Stomach (tissue), 8 donors: ENCODE measurements at regions not wholly inside any gene's neighbourhood (a gene's known extent, or its start where the extent isn't known, plus 50 kb on each side); places are given as distances from the start of the nearest gene placed in this dataset.

Experiments
- DNase-seq, 2 donors: peaks; one replicate each; pipeline versions ENCODE4 v3.0.0 to v3.0.0-alpha.2; 2013 to 2019
- H3K27ac ChIP-seq, 5 donors: fragments of 200-600 bp in 4 of 5; sonication (generic) in 4 of 5; one replicate each; pipeline ENCODE4 v1.5.1; 2013 to 2019; ENCODE audit warnings: mild to moderate bottlenecking in 1 of 5, moderate library complexity in 1 of 5
- H3K27me3 ChIP-seq, 3 donors: fragments of 200-600 bp; sonication (generic); one replicate each; pipeline ENCODE4 v1.5.1; 2017 to 2019; ENCODE audit warnings: mixed run types in 1 of 3
- H3K36me3 ChIP-seq, 4 donors: fragments of 200-600 bp; sonication (generic); 1 replicate in 3 of 4; 2 replicates in 1 of 4; pipeline ENCODE4 v1.5.1; 2016 to 2019
- H3K4me1 ChIP-seq, 4 donors: fragments of 200-600 bp; sonication (generic); one replicate each; pipeline ENCODE4 v1.5.1; 2016 to 2019
- H3K4me3 ChIP-seq, 4 donors: fragments of 200-600 bp; sonication (generic) in 3 of 4; one replicate each; pipeline ENCODE4 v1.5.1; 2016 to 2019; ENCODE audit warnings: mild to moderate bottlenecking in 1 of 4
- H3K9me3 ChIP-seq, 4 donors: fragments of 200-600 bp; sonication (generic); one replicate each; pipeline ENCODE4 v1.5.1; 2016 to 2019
- EP300 ChIP-seq: sonication (generic); formaldehyde crosslinking; IDR thresholded peaks from one replicate; pipeline ENCODE4 v1.6.1; 2017; ENCODE audit warnings: antibody characterized with exemption
- POLR2A ChIP-seq, 4 donors: fragments of 450-650 bp; IDR thresholded peaks; one replicate each; pipeline ENCODE4 v1.6.1; 2016; ENCODE audit warnings: antibody characterized with exemption in 4 of 4, control low read depth in 2 of 4, mild to moderate bottlenecking in 1 of 4, moderate library complexity in 1 of 4
- POLR2AphosphoS5 ChIP-seq, 3 donors: sonication (generic); formaldehyde crosslinking; IDR thresholded peaks; one replicate each; pipeline ENCODE4 v1.6.1; 2016; ENCODE audit warnings: antibody characterized with exemption in 3 of 3
- WGBS, 5 donors: extraction: QIAGEN DNeasy Blood & Tissue Kit in 3 of 5; methylation state at CpG; one replicate each; pipeline versions ENCODE4 v1.1.5 to v1.1.7; 2013 to 2018; 5-methylcytosine and 5-hydroxymethylcytosine counted together
- intact Hi-C: fragments of 100-400 bp; cut with DNase I; formaldehyde crosslinking; loops from one replicate; pipeline ENCODE4 v1.15.1; 2023; ENCODE audit warnings: low total_unique reads
- TF ChIP-seq, protein P1 (sequence below), 7 experiments: fragments of 450-650 bp in 4 of 7; fragments of 200-600 bp in 3 of 7; sonication (generic) in 3 of 7; IDR thresholded peaks; one replicate each; pipeline ENCODE4 v1.5.1; 2016 to 2019; ENCODE audit warnings: antibody characterized with exemption in 7 of 7, control low read depth in 2 of 7, mild to moderate bottlenecking in 1 of 7
- donor health status: healthy with polysubstance abuse.
- donor health status: Bipolar disorder and iron deficiency.
- donor health status: healthy.

DNA sequence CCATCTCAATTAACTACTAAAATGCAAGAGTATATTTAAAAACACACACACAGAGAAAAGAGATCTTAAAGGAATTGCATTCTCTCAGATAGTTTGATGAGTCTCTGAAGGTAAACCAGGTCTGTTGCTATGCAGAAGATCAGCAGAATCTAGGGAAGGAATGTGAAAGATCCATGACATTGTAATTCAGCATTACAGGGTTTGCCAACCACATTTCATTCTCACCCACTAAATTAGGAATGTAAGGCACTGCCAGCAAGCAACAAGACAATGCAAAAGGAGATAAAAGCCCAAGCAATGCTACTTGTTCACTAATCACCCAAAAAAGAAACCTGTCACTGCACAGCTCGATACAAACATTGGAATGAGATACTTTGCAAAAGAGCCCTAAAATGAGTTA lies 106.3 kb downstream of the LRIG3 start:
- Histone ChIP-seq H3K9me3 (no peaks in the 10 kb centered on the region), H3K27ac (no peak overlapping the region), H3K27me3 (no peaks in the 10 kb centered on the region), H3K36me3 (no peaks in the 10 kb centered on the region), H3K4me3 (no peak overlapping the region), H3K4me1 (peaks cover 0 to 8% (median 3%) of the 10 kb centered on the region in 4 donors)
- no peak for DNase-seq
- TF ChIP-seq, protein P1, sequence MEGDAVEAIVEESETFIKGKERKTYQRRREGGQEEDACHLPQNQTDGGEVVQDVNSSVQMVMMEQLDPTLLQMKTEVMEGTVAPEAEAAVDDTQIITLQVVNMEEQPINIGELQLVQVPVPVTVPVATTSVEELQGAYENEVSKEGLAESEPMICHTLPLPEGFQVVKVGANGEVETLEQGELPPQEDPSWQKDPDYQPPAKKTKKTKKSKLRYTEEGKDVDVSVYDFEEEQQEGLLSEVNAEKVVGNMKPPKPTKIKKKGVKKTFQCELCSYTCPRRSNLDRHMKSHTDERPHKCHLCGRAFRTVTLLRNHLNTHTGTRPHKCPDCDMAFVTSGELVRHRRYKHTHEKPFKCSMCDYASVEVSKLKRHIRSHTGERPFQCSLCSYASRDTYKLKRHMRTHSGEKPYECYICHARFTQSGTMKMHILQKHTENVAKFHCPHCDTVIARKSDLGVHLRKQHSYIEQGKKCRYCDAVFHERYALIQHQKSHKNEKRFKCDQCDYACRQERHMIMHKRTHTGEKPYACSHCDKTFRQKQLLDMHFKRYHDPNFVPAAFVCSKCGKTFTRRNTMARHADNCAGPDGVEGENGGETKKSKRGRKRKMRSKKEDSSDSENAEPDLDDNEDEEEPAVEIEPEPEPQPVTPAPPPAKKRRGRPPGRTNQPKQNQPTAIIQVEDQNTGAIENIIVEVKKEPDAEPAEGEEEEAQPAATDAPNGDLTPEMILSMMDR (IDR thresholded peaks at IDR 0.05), result no peak
- TF ChIP-seq POLR2AphosphoS5 (IDR thresholded peaks at IDR 0.05), result no peak
- TF ChIP-seq EP300, result no peak
- TF ChIP-seq POLR2A (IDR thresholded peaks at IDR 0.05), result no peak
- WGBS, 5 donors, result 50 to 76% (median 61%) methylated on average over 1 of the region's 1 CpG
- intact Hi-C loops, result no loop called here

DNA sequence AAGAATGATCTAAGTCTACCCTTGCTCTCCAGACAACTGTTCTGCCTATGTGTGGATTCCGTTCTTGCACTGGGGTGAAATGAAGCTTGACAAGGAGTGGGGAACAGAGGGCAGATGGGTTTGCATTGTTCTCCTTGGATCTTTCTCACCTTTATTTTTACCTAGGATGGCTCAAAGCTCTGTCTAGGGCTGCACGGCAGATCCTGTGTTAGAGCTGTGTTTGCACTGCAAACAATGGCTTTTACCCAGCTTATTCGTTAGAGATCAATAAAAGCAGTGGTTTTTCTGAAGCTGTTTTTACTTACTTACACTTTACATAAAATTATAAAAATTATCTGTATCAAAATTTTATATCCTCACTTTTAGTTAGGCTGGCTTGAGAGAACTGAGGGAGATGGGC lies 105.1 kb downstream of the LRIG3 start:
- H3K9me3 ChIP-seq, result no peaks in the 10 kb centered on the region
- intact Hi-C loops, result no loop called here
- no peak for TF ChIP-seq POLR2AphosphoS5 (IDR thresholded peaks at IDR 0.05)
- TF ChIP-seq EP300, result no peak
- TF ChIP-seq, protein P1 (IDR thresholded peaks at IDR 0.05), result no peak
- TF ChIP-seq POLR2A (IDR thresholded peaks at IDR 0.05), result no peak
- no peaks in the 10 kb centered on the region for H3K27me3 ChIP-seq
- no peak overlapping the region for H3K27ac ChIP-seq
- H3K4me1 ChIP-seq, result no peaks in the 10 kb centered on the region
- no peak overlapping the region for H3K4me3 ChIP-seq
- no peaks in the 10 kb centered on the region for H3K36me3 ChIP-seq
- DNase-seq, result no peak
- WGBS, 5 donors, result 44 to 69% (median 64%) methylated on average over 3 of the region's 3 CpGs

DNA sequence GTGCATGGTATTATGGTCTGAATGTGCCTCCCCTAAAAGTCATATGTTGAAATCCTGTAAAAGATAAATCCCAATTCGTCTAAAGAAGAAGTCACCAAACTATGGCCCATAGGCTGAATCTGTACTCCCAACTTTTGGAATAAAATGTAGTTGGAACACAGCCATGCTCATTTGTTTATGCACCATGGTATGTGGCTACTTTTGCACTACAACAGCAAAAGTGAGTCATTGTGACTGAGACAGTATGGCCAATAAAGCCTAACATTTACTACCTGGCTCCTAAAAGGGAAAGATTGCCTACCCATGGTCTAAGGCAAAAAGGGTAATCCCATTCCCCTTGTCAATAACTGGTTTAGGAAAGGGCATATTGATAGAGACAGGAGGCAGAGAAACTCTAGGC lies 101.8 kb downstream of the LRIG3 start:
- no peak overlapping the region for H3K4me3 ChIP-seq
- H3K27me3 ChIP-seq, result no peaks in the 10 kb centered on the region
- 76 to 88% (median 84%) methylated on average over 1 of the region's 1 CpG for WGBS, 5 donors
- TF ChIP-seq, protein P1 (IDR thresholded peaks at IDR 0.05), result no peak
- TF ChIP-seq POLR2AphosphoS5 (IDR thresholded peaks at IDR 0.05) (no peak), POLR2A (IDR thresholded peaks at IDR 0.05) (no peak), EP300 (no peak)
- no peak overlapping the region for H3K27ac ChIP-seq
- no peak for DNase-seq
- no peaks in the 10 kb centered on the region for H3K36me3 ChIP-seq
- intact Hi-C loops, result no loop called here
- no peaks in the 10 kb centered on the region for H3K4me1 ChIP-seq
- no peaks in the 10 kb centered on the region for H3K9me3 ChIP-seq

DNA sequence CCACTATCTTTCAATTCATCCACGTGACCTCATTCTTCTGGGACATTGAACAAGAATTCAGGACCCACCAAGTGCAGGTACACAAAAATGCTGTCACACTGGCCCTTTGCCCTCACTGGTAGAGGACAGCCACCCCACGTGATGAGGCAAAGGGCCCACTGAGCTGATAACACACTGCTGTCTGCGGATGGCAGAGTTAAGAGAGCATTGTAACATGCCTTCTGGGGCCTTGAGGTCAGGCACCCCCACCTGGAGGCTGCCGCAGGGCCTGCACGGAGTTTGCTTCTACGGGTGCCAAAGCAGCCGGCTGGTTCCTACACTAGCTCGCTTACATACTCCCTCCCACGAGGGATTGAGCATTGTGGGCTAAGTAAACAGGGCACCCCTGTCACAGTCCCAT lies 101.0 kb downstream of the LRIG3 start:
- H3K36me3 ChIP-seq, result no peaks in the 10 kb centered on the region
- H3K4me3 ChIP-seq, result no peak overlapping the region
- no peak for TF ChIP-seq POLR2AphosphoS5 (IDR thresholded peaks at IDR 0.05)
- no peak for TF ChIP-seq POLR2A (IDR thresholded peaks at IDR 0.05)
- TF ChIP-seq, protein P1 (IDR thresholded peaks at IDR 0.05), result no peak
- TF ChIP-seq EP300, result no peak
- H3K9me3 ChIP-seq, result no peaks in the 10 kb centered on the region
- 77 to 90% (median 82%) methylated on average over 2 to 9 of the region's 9 CpGs for WGBS, 5 donors
- intact Hi-C loops, result no loop called here
- no peak for DNase-seq
- no peaks in the 10 kb centered on the region for H3K4me1 ChIP-seq
- H3K27me3 ChIP-seq, result no peaks in the 10 kb centered on the region
- no peak overlapping the region for H3K27ac ChIP-seq
